HEK293 (cell line): ENCODE measurements at regions not wholly inside any gene's neighbourhood (a gene's known extent, or its start where the extent isn't known, plus 50 kb on each side); places are given as distances from the start of the nearest gene placed in this dataset.

Source experiments
- CTCF ChIA-PET: fragments of 350-600 bp; formaldehyde crosslinking; extraction: SDS; loops from one replicate; lab custom pipeline; 2021; ENCODE audit warnings: antibody characterized with exemption; lab: Yijun Ruan, JAX
- POLR2A ChIA-PET: fragments of 300-600 bp; formaldehyde crosslinking; extraction: SDS; loops from one replicate; lab custom pipeline; 2020; ENCODE audit warnings: antibody characterized with exemption, inconsistent platforms; lab: Yijun Ruan, JAX
- H3K27ac ChIP-seq: fragments of 200-500 bp; sonication (Bioruptor generic); 2 replicates; pipeline ENCODE4 v1.5.1; 2014; ENCODE audit warnings: low read depth, low read length, control low read depth, inconsistent platforms; ENCODE audit errors: extremely low read depth
- H3K36me3 ChIP-seq, 2 experiments: fragments of 200-500 bp in 1 of 2; sonication (Bioruptor generic) in 1 of 2; 1 replicate in 1 of 2; 2 replicates in 1 of 2; pipeline ENCODE4 v1.5.1; 2014 to 2017; ENCODE audit warnings: inconsistent platforms in 2 of 2, low read length in 2 of 2; ENCODE audit not compliant: control insufficient read depth in 2 of 2, insufficient read depth in 1 of 2
- H3K4me1 ChIP-seq: fragments of 200-500 bp; sonication (Bioruptor generic); 2 replicates; pipeline ENCODE4 v1.5.1; 2014; ENCODE audit warnings: mild to moderate bottlenecking, low read length, inconsistent platforms; ENCODE audit not compliant: control insufficient read depth, insufficient read depth
- H3K4me3 ChIP-seq: 2 replicates; pipeline ENCODE4 v1.5.1; 2011; ENCODE audit warnings: low read depth, mild to moderate bottlenecking, control low read depth, low read length, moderate library complexity
- H3K9me3 ChIP-seq: fragments of 200-500 bp; sonication (Bioruptor generic); 2 replicates; pipeline ENCODE4 v1.5.1; 2014; ENCODE audit warnings: low read depth, low read length, inconsistent platforms; ENCODE audit not compliant: control insufficient read depth, insufficient read depth
- BCL6B ChIP-seq: fragments of 450-650 bp; formaldehyde crosslinking; IDR thresholded peaks from 2 replicates; pipeline ENCODE4 v1.5.1; 2017; ENCODE audit warnings: missing biosample characterization, missing genetic modification characterization
- EGR2 ChIP-seq: fragments of 450-650 bp; formaldehyde crosslinking; IDR thresholded peaks from 2 replicates; pipeline ENCODE4 v1.5.1; 2016; ENCODE audit warnings: low read depth, missing biosample characterization, missing genetic modification characterization
- GLI2 ChIP-seq: fragments of 450-650 bp; formaldehyde crosslinking; IDR thresholded peaks from 2 replicates; pipeline ENCODE4; 2017; ENCODE audit warnings: missing biosample characterization, missing genetic modification characterization, low read depth, borderline replicate concordance
- GLIS2 ChIP-seq: fragments of 450-650 bp; formaldehyde crosslinking; IDR thresholded peaks from 2 replicates; pipeline ENCODE4 v1.5.1; 2016; ENCODE audit warnings: missing biosample characterization, missing genetic modification characterization
- KLF10 ChIP-seq: fragments of 450-650 bp; IDR thresholded peaks from 2 replicates; pipeline ENCODE4 v1.5.1; 2018; ENCODE audit warnings: missing biosample characterization, mild to moderate bottlenecking, missing genetic modification characterization
- MZF1 ChIP-seq: fragments of 450-650 bp; formaldehyde crosslinking; IDR thresholded peaks from 2 replicates; pipeline ENCODE4 v1.5.1; 2017; ENCODE audit warnings: missing biosample characterization, missing genetic modification characterization, borderline replicate concordance
- PRDM1 ChIP-seq: fragments of 450-650 bp; formaldehyde crosslinking; IDR thresholded peaks from 2 replicates; pipeline ENCODE4; 2016; ENCODE audit warnings: missing biosample characterization, missing genetic modification characterization
- SCRT2 ChIP-seq: fragments of 450-650 bp; formaldehyde crosslinking; IDR thresholded peaks from 2 replicates; pipeline ENCODE4 v1.5.1; 2016; ENCODE audit warnings: missing biosample characterization, missing genetic modification characterization
- ZBTB48 ChIP-seq: fragments of 450-650 bp; formaldehyde crosslinking; IDR thresholded peaks from 2 replicates; pipeline ENCODE4 v1.5.1; 2016; ENCODE audit warnings: missing biosample characterization, missing genetic modification characterization
- ZBTB8A ChIP-seq: fragments of 450-650 bp; formaldehyde crosslinking; IDR thresholded peaks from 2 replicates; pipeline ENCODE4 v1.5.1; 2016; ENCODE audit warnings: missing biosample characterization, missing genetic modification characterization
- ZEB2 ChIP-seq: fragments of 450-650 bp; formaldehyde crosslinking; IDR thresholded peaks from 2 replicates; pipeline ENCODE4 v1.5.1; 2016; ENCODE audit warnings: missing biosample characterization, missing genetic modification characterization
- ZFP37 ChIP-seq: fragments of 450-650 bp; formaldehyde crosslinking; IDR thresholded peaks from 2 replicates; pipeline ENCODE4 v1.5.1; 2016; ENCODE audit warnings: missing biosample characterization, missing genetic modification characterization
- ZNF112 ChIP-seq: fragments of 450-650 bp; formaldehyde crosslinking; IDR thresholded peaks from 2 replicates; pipeline ENCODE4 v1.5.0; 2017; ENCODE audit warnings: missing biosample characterization, missing genetic modification characterization
- ZNF16 ChIP-seq: fragments of 450-650 bp; formaldehyde crosslinking; IDR thresholded peaks from 2 replicates; pipeline ENCODE4 v1.5.1; 2016; ENCODE audit warnings: low read depth, missing biosample characterization, missing genetic modification characterization
- ZNF24 ChIP-seq: fragments of 450-650 bp; formaldehyde crosslinking; IDR thresholded peaks from 2 replicates; pipeline ENCODE4 v1.5.1; 2016; ENCODE audit warnings: missing biosample characterization, missing genetic modification characterization
- ZNF280C ChIP-seq: fragments of 450-650 bp; formaldehyde crosslinking; IDR thresholded peaks from 2 replicates; pipeline ENCODE4 v1.5.1; 2016; ENCODE audit warnings: missing biosample characterization, missing genetic modification characterization
- ZNF473 ChIP-seq: fragments of 450-650 bp; formaldehyde crosslinking; IDR thresholded peaks from 2 replicates; pipeline ENCODE4 v1.5.1; 2017; ENCODE audit warnings: missing biosample characterization, missing genetic modification characterization
- ZNF501 ChIP-seq: fragments of 450-650 bp; formaldehyde crosslinking; IDR thresholded peaks from 2 replicates; pipeline ENCODE4 v1.5.1; 2016; ENCODE audit warnings: missing biosample characterization, missing genetic modification characterization
- ZNF585B ChIP-seq: fragments of 450-650 bp; formaldehyde crosslinking; IDR thresholded peaks from 2 replicates; pipeline ENCODE4 v1.5.1; 2016; ENCODE audit warnings: missing biosample characterization, missing genetic modification characterization
- ZNF610 ChIP-seq: fragments of 450-650 bp; formaldehyde crosslinking; IDR thresholded peaks from 2 replicates; pipeline ENCODE4 v1.5.1; 2016; ENCODE audit warnings: missing biosample characterization, missing genetic modification characterization, borderline replicate concordance
- ZNF624 ChIP-seq: fragments of 450-650 bp; formaldehyde crosslinking; IDR thresholded peaks from 2 replicates; pipeline ENCODE4 v1.5.1; 2017; ENCODE audit warnings: missing biosample characterization, missing genetic modification characterization
- ZNF660 ChIP-seq: fragments of 450-650 bp; IDR thresholded peaks from 2 replicates; pipeline ENCODE4 v1.5.1; 2018; ENCODE audit warnings: missing biosample characterization, mild to moderate bottlenecking, missing genetic modification characterization
- ZNF664 ChIP-seq: fragments of 450-650 bp; formaldehyde crosslinking; IDR thresholded peaks from 2 replicates; pipeline ENCODE4 v1.5.1; 2016; ENCODE audit warnings: missing biosample characterization, missing genetic modification characterization
- ZNF692 ChIP-seq: fragments of 450-650 bp; formaldehyde crosslinking; IDR thresholded peaks from 2 replicates; pipeline ENCODE4 v1.5.1; 2016; ENCODE audit warnings: missing biosample characterization, missing genetic modification characterization
- ZNF768 ChIP-seq: fragments of 450-650 bp; formaldehyde crosslinking; IDR thresholded peaks from 2 replicates; pipeline ENCODE4 v1.5.1; 2018; ENCODE audit warnings: missing biosample characterization, mild to moderate bottlenecking, missing genetic modification characterization
- ZNF777 ChIP-seq: fragments of 450-650 bp; formaldehyde crosslinking; IDR thresholded peaks from 2 replicates; pipeline ENCODE4 v1.5.1; 2017; ENCODE audit warnings: missing biosample characterization, missing genetic modification characterization, borderline replicate concordance
- ZNF837 ChIP-seq: fragments of 450-650 bp; formaldehyde crosslinking; IDR thresholded peaks from 2 replicates; pipeline ENCODE4 v1.5.1; 2016; ENCODE audit warnings: missing biosample characterization, missing genetic modification characterization
- ZSCAN16 ChIP-seq: fragments of 450-650 bp; formaldehyde crosslinking; IDR thresholded peaks from 2 replicates; pipeline ENCODE4 v1.5.1; 2016; ENCODE audit warnings: missing biosample characterization, missing genetic modification characterization
- ZSCAN30 ChIP-seq: fragments of 450-650 bp; IDR thresholded peaks from 2 replicates; pipeline ENCODE4 v1.5.1; 2018; ENCODE audit warnings: missing biosample characterization, mild to moderate bottlenecking, missing genetic modification characterization, moderate library complexity
- TF ChIP-seq, protein P1 (sequence below): IDR thresholded peaks from 2 replicates; pipeline ENCODE4 v1.6.1; 2011; ENCODE audit warnings: mild to moderate bottlenecking, low read depth, low read length, borderline replicate concordance

GRCh38 chr4:103423261-103423660, 225.1 kb upstream of the CENPE start (continued):
- TF ChIP-seq ZFP37 (tag by site-specific recombination) (no peak), ZNF664 (no peak), ZEB2 (tag by site-specific recombination) (no peak)
- TF ChIP-seq, all 188 proteins: peak for 0

GRCh38 chr4:103422467-103423219, 224.5 kb upstream of the CENPE start:
- no peak for TF ChIP-seq SCRT2 (tag by site-specific recombination)
- no peak for TF ChIP-seq ZSCAN30 (tag by site-specific recombination)
- no peak for TF ChIP-seq ZNF501
- TF ChIP-seq ZNF24 = no peak
- no peak for TF ChIP-seq ZNF16
- no peak for TF ChIP-seq ZNF768 (tag by site-specific recombination)
- no peak for TF ChIP-seq ZBTB8A (tag by site-specific recombination)
- TF ChIP-seq ZNF837 (tag by site-specific recombination) = no peak
- no peak for TF ChIP-seq ZNF610 (tag by site-specific recombination)
- no peak for TF ChIP-seq ZNF624 (tag by site-specific recombination)
- TF ChIP-seq ZNF692 (tag by site-specific recombination) = no peak
- TF ChIP-seq ZBTB48 (tag by site-specific recombination) = no peak
- no peak for TF ChIP-seq ZSCAN16 (tag by site-specific recombination)
- no peak for TF ChIP-seq BCL6B (tag by site-specific recombination)
- no peak for TF ChIP-seq ZNF112 (tag by site-specific recombination)
- TF ChIP-seq, protein P1, sequence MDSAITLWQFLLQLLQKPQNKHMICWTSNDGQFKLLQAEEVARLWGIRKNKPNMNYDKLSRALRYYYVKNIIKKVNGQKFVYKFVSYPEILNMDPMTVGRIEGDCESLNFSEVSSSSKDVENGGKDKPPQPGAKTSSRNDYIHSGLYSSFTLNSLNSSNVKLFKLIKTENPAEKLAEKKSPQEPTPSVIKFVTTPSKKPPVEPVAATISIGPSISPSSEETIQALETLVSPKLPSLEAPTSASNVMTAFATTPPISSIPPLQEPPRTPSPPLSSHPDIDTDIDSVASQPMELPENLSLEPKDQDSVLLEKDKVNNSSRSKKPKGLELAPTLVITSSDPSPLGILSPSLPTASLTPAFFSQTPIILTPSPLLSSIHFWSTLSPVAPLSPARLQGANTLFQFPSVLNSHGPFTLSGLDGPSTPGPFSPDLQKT = no peak
- TF ChIP-seq ZNF585B (tag by site-specific recombination) = no peak
- no peak for TF ChIP-seq ZNF777 (tag by site-specific recombination)
- TF ChIP-seq KLF10 (tag by site-specific recombination) = no peak
- H3K4me1 ChIP-seq = no peaks in the 10 kb centered on the region
- no peaks in the 10 kb centered on the region for H3K36me3 ChIP-seq
- no peaks in the 10 kb centered on the region for H3K9me3 ChIP-seq
- H3K4me3 ChIP-seq = no peak overlapping the region
- CTCF ChIA-PET = no interaction called here
- POLR2A ChIA-PET = no interaction called here
- H3K27ac ChIP-seq = no peak overlapping the region

- H3K36me3 ChIP-seq = no peaks in the 10 kb centered on the region
- H3K4me1 ChIP-seq = no peaks in the 10 kb centered on the region
- POLR2A ChIA-PET = no interaction called here
- CTCF ChIA-PET = interaction anchor here (0.6 kb wide), 1 partner anchor 370 kb away, joined by 4 read pairs; no protein-coding TSS in a partner anchor
- H3K4me3 ChIP-seq = no peak overlapping the region
- H3K9me3 ChIP-seq = no peaks in the 10 kb centered on the region
- no peak overlapping the region for H3K27ac ChIP-seq
- TF ChIP-seq ZNF660 (tag by site-specific recombination) (no peak), ZNF473 (tag by site-specific recombination) (no peak), EGR2 (tag by site-specific recombination) (no peak), ZFP37 (tag by site-specific recombination) (no peak), PRDM1 (tag by site-specific recombination) (no peak), GLIS2 (no peak), GLI2 (no peak), MZF1 (tag by site-specific recombination) (no peak), ZNF280C (tag by site-specific recombination) (no peak)
Observed at GRCh38 chr4:103415801-103416200, 217.7 kb upstream of the CENPE start.
